ENCODE measurements at regions not wholly inside any gene's neighbourhood (a gene's known extent, or its start where the extent isn't known, plus 50 kb on each side); places are given as distances from the start of the nearest gene placed in this dataset.
"Not testable (repeated sequence)": the region's sequence is repeated elsewhere in the genome, so short reads cannot be mapped to it uniquely, and the experiment has no call there.

DNA sequence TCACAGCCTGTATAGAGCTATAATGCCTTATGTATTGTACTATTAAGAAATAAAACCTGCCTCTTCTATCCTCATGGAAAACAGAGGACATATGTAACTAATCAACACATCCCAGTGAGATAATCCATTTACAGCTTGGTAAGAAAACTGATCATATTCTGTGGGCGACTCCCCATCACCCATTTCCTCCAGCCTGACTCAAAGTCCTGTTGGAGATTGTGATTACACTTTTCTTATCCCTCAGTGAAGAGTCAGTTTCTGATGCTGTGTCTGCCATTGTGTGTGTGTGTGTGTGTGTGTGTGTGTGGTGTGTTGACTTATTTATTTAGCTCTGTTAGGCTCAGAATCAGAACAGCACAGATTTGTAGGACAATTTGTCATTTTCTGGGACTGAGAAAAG, 212.8 kb downstream of the FGF9 start:
- no peak for DNase-seq (ENCODE audit: low read depth)
- TF ChIP-seq, protein P1, sequence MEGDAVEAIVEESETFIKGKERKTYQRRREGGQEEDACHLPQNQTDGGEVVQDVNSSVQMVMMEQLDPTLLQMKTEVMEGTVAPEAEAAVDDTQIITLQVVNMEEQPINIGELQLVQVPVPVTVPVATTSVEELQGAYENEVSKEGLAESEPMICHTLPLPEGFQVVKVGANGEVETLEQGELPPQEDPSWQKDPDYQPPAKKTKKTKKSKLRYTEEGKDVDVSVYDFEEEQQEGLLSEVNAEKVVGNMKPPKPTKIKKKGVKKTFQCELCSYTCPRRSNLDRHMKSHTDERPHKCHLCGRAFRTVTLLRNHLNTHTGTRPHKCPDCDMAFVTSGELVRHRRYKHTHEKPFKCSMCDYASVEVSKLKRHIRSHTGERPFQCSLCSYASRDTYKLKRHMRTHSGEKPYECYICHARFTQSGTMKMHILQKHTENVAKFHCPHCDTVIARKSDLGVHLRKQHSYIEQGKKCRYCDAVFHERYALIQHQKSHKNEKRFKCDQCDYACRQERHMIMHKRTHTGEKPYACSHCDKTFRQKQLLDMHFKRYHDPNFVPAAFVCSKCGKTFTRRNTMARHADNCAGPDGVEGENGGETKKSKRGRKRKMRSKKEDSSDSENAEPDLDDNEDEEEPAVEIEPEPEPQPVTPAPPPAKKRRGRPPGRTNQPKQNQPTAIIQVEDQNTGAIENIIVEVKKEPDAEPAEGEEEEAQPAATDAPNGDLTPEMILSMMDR (conservative IDR thresholded peaks at IDR 0.05; ENCODE audit: low read depth, low read length), result no peak
- H3K4me3 ChIP-seq (ENCODE audit: low read length), result no peak overlapping the region

- no peak overlapping the region for H3K4me3 ChIP-seq (ENCODE audit: low read length)
- no peak for DNase-seq (ENCODE audit: low read depth)
- TF ChIP-seq, protein P1 (conservative IDR thresholded peaks at IDR 0.05; ENCODE audit: low read depth, low read length), result no peak
Measured at GRCh38 chr13:21884299-21884909, 213.5 kb downstream of the FGF9 start.

GRCh38 chr13:21884965-21885567, 214.2 kb downstream of the FGF9 start:
- TF ChIP-seq, protein P1 (conservative IDR thresholded peaks at IDR 0.05; ENCODE audit: low read depth, low read length), result no peak
- no peak overlapping the region for H3K4me3 ChIP-seq (ENCODE audit: low read length)
- no peak for DNase-seq (ENCODE audit: low read depth)

- no peak overlapping the region for H3K4me3 ChIP-seq (ENCODE audit: low read length)
- TF ChIP-seq, protein P1 (conservative IDR thresholded peaks at IDR 0.05; ENCODE audit: low read depth, low read length), result no peak
- no peak for DNase-seq (ENCODE audit: low read depth)
Measured at GRCh38 chr13:21885714-21886224, 214.9 kb downstream of the FGF9 start.

DNA sequence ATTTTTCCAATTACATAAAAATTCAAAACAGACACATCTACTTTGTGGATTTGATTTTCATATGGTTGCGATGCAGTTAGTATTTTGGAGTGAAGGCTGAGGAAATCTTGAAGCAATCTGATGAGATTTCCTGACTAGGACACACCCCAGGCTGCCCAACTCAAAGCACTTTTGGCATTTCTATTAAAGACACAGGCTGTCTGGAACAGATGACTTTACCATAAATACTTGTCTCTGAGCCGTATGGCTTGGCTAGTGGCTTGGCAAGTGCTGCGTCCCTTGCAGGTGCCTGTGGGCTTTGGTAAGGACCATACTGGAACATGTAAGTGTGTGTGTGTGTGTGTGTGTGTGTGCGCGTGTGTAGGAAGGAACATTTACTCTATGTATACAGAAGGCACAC, 218.8 kb downstream of the FGF9 start:
- H3K4me3 ChIP-seq (ENCODE audit: low read length), result no peak overlapping the region
- DNase-seq (ENCODE audit: low read depth), result no peak
- TF ChIP-seq, protein P1 (conservative IDR thresholded peaks at IDR 0.05; ENCODE audit: low read depth, low read length), result no peak

DNA sequence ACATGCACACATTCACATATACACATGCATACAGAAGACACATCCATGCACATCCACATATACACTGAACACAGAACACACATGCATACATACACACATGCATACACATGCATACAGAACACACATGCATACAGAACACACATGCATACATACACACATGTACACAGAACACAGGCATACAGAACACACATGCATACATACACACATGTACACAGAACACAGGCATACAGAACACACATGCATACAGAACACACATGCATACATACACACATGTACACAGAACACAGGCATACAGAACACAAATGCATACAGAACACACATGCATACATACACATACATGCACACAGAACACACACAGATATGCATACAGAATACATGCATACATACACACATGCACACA, 219.3 kb downstream of the FGF9 start:
- not testable (repeated sequence) for DNase-seq (ENCODE audit: low read depth); H3K4me3 ChIP-seq (ENCODE audit: low read length)

GRCh38 chr13:21894091-21894490, 223.2 kb downstream of the FGF9 start:
- TF ChIP-seq, protein P1 (conservative IDR thresholded peaks at IDR 0.05; ENCODE audit: low read depth, low read length), result no peak
- DNase-seq (ENCODE audit: low read depth), result no peak
- H3K4me3 ChIP-seq (ENCODE audit: low read length), result no peak overlapping the region

Measured in retinal pigment epithelial cell (primary cell).